ELF-1 (cell line): ENCODE measurements at regions not wholly inside any gene's neighbourhood (a gene's known extent, or its start where the extent isn't known, plus 50 kb on each side); places are given as distances from the start of the nearest gene placed in this dataset.
"Not testable (repeated sequence)": the region's sequence is repeated elsewhere in the genome, so short reads cannot be mapped to it uniquely, and the experiment has no call there.

Experiments
- DNase-seq: peaks from one replicate; pipeline ENCODE4 v3.0.0-alpha.2; 2016; ENCODE audit warnings: low read depth, low spot score

DNA sequence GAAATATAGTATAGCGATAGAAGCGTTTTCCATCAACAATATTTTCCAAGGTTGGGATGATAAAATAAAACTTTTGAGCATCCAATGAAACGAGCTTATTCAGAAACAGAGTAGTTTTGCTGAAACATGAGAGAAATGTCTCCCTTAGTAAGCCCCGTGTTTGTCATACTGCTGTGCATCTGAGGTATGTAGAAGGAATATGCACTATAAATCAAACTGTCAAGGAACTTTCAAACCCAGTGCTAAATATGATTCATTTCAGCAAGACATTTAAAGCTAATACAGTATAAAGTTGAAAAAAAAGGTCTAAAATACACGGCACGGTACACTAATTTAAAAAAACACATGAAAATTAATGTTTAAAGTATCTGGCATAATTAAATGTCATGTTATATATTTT lies 546.2 kb downstream of the SLITRK5 start:
- no peak for DNase-seq

DNA sequence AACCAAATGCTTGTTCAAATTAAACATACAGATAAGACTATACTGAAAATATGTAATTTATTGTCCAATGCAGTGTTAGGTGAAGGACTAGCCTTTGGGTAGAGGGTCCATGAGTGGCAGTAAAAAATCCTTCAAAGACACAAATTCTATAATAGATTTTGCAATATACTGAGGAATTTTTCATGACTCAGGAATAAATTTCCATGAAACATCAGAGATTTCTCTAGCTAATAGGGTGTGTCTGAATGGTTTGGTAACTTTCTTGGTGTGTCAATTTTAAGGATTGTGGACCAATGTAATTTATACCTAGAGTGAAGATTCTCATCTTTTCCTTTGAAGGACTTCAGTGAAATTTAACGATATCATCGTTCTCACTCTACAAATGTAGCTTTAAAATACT lies 546.7 kb downstream of the SLITRK5 start:
- DNase-seq, result no peak

GRCh38 chr13:88223958-88224357 lies 552.8 kb downstream of the SLITRK5 start:
- no peak for DNase-seq

DNA sequence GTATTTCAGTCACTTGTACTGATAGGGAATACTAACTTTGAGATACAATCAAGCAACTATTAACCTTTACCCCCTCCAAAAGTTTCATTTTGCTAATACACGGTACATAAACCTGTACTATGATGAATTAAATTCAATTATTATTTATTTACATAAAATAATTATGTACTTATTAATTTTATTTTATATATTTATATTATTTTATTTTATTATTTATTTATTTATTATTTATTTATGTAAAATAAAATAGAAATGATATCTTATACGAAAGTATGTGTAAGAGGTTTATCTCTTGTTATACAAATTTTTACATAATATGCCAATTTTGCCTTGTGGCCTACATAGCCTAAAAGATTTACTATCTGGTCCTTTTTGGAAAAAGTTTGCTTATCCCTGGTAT lies 564.3 kb downstream of the SLITRK5 start:
- no peak for DNase-seq

DNA sequence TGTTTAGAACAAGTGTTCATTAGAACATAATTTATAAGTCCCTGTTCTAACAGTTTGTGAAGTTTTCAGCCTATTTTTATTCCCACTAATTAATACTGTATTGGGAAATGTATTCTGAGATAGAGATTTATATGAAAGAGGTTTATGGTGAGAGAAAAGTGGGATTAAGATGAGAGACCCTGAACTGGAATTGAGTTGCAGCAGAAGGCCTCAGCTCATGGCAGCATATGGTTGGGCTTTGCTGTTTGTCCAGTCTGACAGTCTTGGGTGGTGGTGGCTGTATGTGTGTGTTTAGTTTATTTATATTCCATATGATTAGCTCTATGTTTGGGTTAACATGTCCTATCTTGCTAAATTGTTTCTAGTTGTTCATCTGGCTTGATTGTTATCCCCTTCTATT lies 575.1 kb downstream of the SLITRK5 start:
- DNase-seq, result no peak

GRCh38 chr13:88248393-88248792 lies 577.2 kb downstream of the SLITRK5 start:
- peak; percentile 7 for DNase-seq

GRCh38 chr13:88257706-88258105 lies 586.5 kb downstream of the SLITRK5 start:
- no peak for DNase-seq

- no peak for DNase-seq
Observed at GRCh38 chr13:88263808-88264207, 592.6 kb downstream of the SLITRK5 start.

GRCh38 chr13:88281841-88282240 lies 610.7 kb downstream of the SLITRK5 start:
- no peak for DNase-seq

GRCh38 chr13:88285329-88285728 lies 614.2 kb downstream of the SLITRK5 start:
- no peak for DNase-seq

GRCh38 chr13:88288326-88288725 lies 617.2 kb downstream of the SLITRK5 start:
- no peak for DNase-seq

DNA sequence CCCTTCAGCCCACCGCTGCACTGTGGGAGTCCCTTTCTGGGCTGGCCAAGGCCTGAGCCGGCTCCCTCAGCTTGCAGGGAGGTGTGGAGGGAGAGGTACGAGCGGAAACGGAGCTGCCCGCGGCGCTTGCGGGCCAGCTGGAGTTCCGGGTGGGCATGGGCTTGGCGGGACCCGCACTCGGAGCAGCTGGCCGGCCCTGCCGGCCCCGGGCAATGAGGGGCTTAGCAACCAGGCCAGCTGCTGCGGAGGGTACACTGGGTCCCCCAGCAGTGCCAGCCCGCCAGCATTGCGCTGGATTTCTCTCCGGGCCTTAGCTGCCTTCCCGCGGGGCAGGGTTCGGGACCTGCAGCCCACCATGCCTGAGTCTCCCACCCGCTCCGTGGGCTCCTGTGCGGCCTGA lies 620.6 kb downstream of the SLITRK5 start:
- not testable (repeated sequence) for DNase-seq

DNA sequence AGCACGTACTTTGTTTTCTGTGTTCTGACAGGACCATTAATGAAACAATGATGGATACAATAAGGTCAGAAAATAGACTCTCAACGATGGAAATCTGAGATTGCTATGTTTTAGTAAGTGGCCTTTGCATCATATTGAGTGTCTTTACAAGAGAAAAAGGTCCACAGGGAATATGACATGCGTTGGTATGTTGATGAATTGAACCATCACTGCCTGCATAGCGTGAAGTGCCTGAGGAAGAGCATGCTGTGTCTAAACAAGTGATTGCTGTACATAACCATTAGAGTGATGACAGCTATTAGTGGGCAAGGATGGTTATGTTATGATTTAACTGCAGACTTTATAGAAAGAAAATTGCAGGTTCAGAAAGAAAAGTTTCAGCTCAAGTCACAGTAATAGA lies 623.2 kb downstream of the SLITRK5 start:
- DNase-seq, result no peak

DNA sequence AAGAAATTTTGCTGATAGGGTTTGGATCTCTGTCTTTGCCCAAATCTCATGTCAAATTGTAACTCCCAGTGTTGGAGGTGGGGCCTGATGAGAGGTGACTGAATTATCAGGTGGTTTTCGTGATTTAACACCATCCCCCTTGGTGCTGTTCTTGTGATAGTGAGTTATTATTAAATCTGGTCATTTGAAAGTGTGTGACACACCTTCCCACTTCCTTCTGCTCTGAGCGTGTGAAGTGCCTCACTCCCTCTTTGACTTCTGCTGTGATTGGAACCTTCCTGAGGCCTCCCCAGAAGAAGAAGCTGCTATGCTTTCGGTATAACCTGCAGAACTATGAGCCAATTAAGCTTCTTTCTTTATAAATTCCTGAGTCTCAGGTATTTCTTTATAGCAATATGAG lies 632.0 kb downstream of the SLITRK5 start:
- no peak for DNase-seq

- no peak for DNase-seq
Observed at GRCh38 chr13:88303605-88304004, 632.4 kb downstream of the SLITRK5 start.

DNA sequence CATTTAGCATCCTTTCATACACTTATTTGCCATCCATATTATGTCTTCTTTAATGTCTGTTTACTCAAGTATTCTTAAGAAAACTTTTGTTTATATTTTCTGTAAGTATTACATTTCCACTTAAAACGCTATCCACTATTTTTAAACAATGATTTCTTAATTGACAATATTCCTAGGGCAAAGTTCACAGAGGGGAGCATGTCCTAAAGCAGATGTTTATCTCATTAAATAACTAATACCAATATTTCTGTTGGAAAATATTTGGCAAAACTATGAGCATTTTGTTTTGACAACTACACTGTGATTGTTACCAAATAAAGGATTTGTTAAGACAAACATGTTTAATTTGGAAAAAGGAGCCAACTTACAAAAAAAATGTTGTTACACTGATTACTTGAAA lies 643.3 kb downstream of the SLITRK5 start:
- no peak for DNase-seq

GRCh38 chr13:88329066-88329465 lies 657.9 kb downstream of the SLITRK5 start:
- DNase-seq, result no peak

DNA sequence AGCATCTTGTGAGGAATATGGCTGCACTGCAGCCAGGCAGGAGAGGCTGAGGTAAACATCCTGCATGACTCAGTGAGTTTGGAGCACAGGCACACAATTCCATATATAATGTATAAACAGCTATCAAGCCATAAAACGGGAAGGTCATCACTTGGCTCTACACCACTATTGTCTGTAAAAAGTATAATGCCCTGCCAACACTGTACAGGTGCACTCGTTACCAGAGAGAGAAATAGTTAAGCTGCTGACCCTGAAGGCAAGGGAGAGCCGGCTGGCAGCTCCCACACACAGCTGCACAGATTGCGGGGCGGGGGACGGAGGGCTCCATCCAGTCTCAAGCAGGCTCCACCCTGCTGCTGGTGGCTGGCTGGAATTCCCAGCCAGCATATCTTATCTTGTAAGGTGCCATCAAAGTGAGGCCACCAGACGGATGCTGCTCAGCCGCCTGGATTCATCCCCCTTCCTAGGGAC lies 668.1 kb downstream of the SLITRK5 start:
- DNase-seq, result peak; percentile 14

DNA sequence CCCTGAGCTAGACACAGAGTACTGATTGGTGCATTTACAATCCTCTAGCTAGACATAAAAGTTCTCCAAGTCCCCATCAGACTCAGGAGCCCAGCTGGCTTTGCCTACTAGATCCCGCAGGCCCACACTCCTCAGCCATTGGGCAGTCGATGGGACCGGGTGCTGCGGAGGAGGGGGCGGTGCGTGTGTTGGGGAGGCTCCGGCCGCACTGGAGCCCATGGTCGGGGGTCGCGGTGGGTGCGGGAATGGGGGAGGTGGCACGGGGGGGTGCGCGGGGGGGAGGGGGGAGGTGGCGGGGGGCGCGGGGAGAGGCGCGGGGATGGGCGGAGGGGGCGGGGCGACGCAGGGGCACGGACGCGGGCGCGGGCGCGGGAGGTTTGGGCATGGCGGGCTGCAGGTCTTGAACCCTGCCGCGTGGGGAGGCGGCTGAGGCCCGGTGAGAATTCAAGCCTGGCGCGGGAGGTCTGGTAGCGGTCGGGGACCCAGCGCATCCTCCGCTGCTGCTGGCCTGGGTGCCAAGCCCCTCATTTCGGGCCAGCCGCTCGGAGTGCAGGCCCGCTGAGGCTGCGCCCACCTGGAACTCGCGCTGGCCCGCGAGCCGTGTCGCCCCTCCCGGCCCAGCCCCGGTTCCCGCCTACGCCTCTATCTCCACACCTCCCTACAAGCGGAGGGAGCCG lies 674.1 kb downstream of the SLITRK5 start:
- DNase-seq, result no peak

- DNase-seq, result no peak
Observed at GRCh38 chr13:88360761-88361160, 689.6 kb downstream of the SLITRK5 start.

- no peak for DNase-seq
Observed at GRCh38 chr13:88369866-88370265, 698.7 kb downstream of the SLITRK5 start.

DNA sequence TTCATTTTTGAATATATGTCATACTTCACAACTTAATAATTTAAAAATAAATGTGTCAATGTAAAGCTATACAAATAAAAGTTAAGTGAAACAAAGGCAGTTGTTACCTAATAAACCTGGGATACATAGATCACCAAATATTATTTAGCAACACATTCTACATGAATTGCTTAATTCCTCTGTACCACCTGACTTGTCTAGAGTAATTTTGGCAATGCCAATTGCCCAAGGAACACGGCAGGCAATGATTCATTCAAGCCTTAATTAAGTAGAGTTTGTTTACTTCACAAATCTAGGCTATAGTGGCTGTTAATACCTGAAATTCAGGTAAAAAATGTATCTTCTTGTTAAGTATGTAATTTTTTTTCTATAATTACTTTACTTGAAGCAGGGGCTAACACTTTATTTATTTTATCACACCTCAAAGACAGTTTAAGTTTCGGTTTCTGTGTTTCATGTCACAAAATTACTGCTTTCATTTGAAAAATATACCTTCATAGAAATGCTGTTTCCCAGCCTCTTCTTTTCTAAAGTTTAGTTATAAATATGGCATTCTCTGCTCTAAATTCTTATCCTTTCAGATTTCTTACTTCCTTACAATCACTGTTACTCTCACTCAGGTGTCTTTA lies 705.7 kb downstream of the SLITRK5 start:
- DNase-seq, result no peak

DNA sequence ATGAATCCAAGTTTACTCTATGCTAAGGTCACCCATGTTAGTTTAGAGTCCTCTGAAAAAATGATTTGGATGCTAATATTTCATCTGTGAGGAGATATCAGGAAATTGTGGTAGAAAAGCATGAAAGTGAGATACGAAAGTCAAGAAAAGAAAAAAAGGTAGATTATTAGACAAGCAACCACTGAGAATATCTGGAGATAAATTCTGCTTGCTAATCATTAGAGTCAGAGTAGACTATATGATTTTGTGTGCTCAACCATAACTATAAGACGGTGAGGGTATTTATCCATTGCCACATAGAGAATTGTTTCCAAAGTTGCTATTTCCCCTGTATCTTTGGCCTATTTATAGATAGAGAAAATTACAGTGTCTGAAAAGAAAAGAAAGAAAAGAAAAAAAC lies 706.7 kb downstream of the SLITRK5 start:
- no peak for DNase-seq

DNA sequence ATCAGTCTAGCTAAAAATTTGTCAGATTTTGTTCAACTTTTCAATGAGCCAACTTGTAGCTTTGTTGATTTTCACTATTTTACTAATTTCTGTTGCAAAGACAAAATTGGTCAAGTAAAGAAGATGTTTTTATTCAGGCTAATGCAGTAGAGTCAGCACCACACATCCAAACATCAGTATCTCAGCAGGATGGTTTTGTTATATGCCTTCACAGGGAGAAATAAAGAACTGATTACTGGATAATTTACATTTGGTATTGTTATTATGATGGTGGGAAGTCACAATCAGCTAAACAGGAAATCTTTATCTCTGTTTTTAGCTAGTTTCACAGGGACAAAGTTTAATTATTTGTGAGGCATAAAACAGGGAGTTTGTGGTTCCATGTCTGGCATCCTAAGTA lies 713.4 kb downstream of the SLITRK5 start:
- DNase-seq, result no peak
